GM19239 (cell line): ENCODE measurements at regions not wholly inside any gene's neighbourhood (a gene's known extent, or its start where the extent isn't known, plus 50 kb on each side); places are given as distances from the start of the nearest gene placed in this dataset.

Experiments used
- DNase-seq: peaks from one replicate; pipeline ENCODE4 v3.0.0; 2011; ENCODE audit warnings: low spot score; ENCODE audit not compliant: insufficient read length
- FAIRE-seq: peaks from 2 replicates; lab custom pipeline; 2011; peaks lifted over from hg19 to GRCh38; lab: Jason Lieb, UNC

DNA sequence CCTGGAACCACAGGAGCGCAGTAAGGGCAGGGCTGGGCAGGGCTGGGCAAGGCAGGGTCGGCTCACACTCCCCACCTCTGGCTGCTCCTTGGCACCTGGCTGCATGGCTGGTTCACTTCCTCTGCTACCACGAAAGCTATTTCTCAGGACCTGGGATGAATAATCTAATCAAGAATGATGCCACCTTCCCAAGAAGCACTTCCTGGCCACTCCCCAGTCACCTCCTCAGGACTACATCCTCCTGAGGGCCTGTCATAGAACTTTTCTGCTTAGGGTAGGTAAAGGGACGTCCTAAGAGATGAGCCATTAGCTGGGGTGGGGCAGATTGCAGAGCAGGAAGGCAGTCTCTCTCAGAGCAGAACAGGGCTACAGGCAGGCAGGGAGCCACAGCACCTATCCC is 288.2 kb upstream of the MAP3K1 start:
- no peak for DNase-seq
- FAIRE-seq, result no peak

DNA sequence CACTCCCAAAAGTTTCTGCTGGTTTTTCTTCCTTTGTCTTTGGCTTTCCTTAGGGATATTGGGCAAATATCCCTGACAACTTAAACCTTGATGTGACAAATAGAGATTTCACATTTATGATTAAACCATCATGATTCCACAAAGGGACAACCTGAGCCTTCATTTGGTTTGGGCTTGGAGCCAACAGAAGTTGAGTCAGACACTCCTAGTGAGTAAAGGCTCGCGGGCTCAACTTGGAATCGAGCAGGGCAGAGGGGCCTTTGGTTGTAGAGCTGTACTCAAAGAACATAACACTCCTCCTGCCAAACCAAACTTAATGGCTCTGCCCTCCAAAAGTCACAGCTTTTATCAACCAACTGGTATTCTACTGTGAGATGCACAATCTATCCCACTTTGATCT is 290.2 kb upstream of the MAP3K1 start:
- DNase-seq, result no peak
- no peak for FAIRE-seq

DNA sequence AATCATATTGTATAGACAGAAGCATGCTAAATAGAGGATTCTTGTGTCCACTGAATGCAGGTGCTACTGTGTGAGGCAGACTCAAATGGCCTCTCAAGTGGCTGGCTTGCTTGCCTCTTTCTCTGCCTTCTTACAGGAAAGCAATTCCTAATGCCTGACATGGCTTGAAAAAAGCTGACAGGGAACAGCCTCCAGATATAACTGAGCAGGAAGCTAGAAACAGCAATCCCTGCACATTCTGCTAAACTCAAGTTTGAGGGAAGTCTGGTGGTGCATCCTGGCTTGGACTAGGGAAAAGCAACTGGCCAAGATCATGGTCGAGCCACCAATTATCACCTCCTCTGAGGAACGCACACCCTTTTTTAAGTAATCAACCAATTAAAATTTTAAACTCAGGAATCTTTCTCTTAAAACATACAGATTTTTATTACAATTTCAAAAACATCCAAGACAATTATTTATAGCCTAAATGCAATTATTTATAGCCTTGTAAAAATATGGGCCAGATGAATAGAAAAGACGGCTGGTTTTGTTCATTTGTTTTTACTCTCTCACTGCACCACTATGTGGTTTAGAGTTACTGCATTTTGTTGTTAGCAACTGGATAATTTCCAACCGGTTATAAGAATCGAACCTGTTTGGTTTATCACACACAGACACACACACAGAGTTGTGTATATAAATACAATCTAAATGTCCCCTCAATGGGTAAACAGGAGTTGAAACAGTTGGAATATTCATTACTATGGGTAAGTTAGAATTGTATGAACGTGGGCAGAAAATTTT is 290.9 kb upstream of the ANKRD55 start:
- FAIRE-seq (no peak), DNase-seq (no peak)

DNA sequence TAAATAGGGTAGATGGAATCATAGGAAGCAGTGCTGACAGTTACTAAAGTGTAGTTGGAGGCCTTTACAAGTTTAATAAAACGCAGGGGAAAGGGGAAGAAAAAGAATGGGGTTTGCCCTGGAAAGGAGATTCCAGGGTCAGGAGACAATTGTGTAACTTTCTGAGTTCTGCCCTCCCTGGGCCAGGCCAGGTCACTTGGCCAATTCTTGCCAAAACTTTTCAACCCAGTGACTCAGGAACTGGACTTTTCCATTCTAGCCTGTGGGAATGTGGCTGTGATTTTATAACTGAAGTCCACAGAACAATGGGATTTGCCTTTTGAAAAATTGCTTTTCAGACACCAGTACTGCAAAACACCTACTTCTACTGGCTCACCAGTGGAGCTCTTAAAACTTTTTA is 289.8 kb upstream of the ANKRD55 start:
- DNase-seq (no peak), FAIRE-seq (no peak)

DNA sequence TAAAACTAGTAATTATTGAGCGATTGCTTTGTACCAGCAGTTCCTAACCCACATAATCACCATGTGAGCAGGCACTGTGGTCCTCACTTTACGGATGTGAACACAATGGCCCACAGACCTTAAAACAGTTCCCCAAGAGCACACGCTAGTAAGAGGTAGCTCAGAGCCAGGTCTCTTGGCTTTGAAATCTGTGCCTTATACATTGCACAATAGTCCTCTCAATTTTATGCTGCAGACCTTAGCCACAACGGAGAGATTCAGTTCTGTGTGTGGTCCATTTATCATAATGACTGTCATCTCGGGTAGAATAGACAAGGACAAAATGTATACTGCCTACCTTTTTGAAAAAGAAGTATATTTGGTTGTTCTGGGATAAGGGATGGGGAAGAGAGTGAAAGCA is 289.0 kb upstream of the ANKRD55 start:
- DNase-seq (no peak), FAIRE-seq (no peak)

DNA sequence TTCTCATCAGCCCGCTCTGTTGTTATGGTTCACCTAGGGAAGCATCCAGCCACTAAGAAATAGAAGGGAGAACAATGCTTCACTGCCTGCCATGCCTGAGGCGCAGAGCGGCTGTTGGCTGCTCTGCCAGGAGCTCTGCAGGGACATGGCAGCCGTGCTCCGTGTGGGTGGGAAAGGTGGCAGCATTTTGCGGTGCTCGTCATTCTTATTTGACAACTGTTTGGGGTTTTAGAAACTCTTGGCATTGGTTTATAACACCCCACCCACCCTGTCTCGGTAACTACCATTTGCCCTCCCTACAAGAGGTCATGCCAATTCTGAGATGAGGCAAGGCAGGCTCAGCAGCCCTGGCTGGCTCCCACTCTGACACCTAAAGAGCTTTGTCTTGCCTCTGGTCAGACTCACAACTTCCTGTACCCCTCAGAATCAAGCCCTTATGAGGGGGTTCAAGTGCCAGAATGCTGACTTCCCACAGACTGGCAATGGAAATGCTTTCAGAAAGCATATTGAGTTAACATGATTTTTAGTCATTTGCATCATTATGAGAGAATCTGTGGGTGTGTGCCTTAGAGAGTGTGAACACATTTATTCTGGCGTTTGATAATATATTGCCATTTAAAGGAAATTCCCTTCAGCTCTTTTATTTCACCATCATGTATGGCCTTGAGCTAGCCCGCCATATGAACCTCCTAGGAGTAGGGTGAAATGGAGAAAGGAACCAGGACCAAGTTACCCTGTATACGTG is 288.0 kb upstream of the ANKRD55 start:
- DNase-seq (no peak), FAIRE-seq (no peak)

DNA sequence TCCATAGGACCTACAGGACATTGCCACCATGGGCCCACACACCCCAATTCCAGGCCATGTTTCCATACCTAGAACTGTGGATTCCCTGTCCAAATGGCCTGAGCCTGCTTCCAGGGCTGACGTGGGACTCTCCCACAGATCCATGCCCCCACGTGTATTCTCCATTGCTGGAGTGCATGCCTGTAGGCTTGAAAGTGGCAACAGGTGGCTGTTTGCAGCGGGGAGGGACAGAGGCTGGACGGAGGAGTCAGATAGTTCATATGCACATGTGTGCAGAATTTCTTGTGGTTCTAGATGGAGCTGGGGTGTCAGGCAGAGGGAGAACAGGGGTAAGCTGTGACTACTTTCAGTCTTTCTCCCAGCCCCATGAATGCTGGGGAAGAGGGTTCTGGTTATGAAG is 285.7 kb upstream of the ANKRD55 start:
- FAIRE-seq (no peak), DNase-seq (no peak)

DNA sequence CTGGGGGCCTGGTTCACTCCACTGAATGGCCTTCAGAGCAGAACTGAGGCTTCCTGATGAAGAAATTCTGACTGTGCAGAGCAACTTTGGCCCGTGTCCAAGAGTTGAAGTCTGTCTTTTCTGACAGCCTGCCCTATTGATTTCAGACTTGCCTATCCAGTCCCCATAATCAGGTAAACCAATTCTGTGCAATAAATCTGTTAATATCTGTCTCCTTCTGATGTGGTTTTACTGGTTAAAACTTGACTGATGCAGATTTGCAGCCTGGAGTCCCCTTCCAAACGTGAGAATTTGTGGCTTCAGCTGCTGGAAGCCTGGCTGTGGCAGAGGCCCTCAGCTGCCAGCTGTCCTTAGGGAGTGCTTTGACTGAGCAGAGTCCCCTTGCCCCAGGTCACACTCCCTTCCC is 283.9 kb upstream of the ANKRD55 start:
- FAIRE-seq, result no peak
- no peak for DNase-seq

DNA sequence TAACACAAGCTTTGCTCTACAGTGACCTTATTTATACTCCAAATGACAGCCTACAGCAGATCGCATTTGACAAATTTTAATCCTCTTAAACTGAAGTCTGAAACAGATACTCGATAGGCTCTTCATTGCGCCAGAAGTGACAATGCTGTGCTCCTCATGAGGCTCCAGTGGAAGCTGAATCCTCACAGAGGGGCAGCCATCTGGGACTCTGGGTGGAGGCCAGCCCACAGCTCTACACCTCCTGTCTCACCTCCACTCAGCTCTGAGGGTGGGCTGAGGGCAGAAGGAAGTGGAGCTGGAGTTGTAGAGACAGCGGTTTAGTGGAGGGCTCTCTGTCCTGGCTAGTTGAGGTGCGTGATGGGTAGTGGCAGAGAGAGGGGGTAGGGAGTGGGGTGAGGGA is 283.3 kb upstream of the ANKRD55 start:
- FAIRE-seq (no peak), DNase-seq (no peak)

DNA sequence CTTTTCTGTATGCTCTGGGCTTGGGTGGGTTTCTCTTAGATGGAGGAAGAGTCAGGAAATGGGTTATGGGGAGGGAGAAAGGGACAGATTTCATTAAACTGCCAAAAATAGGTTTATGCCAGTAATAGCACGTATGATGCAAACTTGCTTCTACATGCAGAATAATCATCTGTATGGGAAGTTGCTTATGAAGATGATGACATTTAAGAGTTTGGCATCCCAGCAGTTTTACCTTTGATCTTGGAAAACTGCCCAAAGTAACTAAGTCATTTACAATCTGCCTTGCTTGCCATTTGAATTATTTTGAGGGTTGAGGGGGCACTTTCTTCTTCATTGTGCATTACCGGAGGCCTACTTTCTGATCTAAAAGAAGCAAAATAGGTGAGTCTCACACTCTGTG is 282.9 kb upstream of the ANKRD55 start:
- FAIRE-seq (no peak), DNase-seq (no peak)

DNA sequence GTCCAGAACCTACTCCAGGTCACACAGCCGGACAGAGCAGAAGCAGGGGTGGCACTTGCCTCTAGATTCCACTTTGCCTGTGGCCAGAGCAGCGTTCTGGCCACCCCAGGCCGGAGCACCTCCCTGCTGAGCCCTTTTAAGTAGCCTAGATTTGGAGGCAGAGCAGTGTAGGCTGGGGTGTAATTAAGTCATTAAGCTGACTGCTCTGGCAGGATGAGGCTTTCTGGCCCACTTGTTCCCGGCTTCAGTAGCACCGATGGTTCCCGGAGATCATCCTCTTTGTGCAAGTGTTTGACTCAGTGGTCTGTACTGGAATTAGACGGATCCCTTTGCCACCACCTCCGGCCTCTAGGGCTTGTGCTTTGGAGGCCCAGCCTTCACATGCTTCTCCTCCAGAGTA is 281.9 kb upstream of the ANKRD55 start:
- DNase-seq (no peak), FAIRE-seq (no peak)

DNA sequence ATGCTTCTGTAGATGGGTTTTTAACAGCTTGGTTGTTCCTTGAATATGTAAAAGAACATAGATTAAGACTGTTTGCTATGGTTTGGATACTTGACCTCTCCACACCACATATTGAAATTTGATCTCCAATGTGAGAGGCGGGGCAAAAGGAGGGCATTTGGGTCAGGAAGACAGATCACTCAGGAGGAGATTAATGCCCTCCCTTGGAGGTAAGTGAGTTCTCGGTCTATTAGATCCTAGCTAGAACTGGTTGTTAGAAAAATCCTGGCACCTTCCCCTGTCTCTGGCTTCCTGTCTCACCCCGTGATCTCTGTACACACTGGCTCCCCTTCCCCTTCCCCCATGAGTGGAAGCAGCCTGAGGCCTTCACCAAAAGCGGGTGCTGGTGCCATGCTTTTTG is 281.1 kb upstream of the ANKRD55 start:
- FAIRE-seq (no peak), DNase-seq (no peak)

DNA sequence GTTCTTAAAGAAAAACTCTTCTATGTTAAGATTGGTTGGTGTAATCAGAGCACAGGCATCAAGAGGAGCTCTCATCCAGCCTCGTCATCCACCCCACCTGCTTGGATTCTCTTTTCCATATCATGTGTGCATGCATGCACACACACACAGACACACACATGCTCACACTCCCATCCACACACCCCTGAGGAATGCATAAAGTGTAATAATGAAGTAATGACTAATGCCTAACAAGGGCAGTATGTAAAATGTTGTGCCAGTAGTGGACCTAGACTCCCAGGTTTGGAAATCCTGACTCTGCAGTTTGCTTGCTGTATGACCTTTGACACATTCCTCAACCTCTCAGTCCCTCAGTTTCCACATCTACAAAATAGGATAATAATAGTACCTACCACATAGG is 280.0 kb upstream of the ANKRD55 start:
- FAIRE-seq, result no peak

DNA sequence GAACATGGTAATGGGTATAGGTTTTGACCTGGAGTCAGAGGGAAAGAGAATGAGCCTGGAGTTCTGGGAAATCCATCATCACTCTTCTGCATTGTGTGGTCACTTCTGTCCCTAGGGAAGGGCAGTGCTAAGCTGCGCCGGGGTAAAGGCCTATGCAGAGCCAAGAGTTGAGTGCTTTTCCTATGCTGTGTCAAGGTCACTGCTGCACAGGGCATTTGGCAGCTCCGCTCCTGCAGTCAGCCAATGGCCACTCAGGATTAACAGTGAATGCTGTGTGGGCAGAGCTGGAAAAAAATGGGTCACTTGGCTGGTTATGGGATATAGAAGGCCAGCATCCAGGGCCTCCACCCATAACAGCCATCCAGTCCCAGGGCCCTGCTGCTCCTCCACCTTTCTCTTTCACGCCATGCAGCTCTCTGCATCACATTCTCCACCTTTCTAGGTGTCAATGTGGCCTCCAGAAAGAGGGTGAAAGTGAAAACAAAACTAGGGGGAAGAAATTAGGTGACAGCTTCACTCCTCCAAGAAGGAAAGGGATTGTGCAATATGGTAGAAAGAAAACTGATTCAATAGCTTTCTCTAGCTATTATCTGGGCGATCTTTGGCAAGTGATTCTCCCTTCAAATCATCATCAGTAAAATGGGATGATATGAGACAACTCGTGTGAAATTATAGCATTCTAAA is 279.3 kb upstream of the ANKRD55 start:
- DNase-seq, result no peak
- no peak for FAIRE-seq

More for the DNA sequence above, 280.0 kb upstream of the ANKRD55 start:
- DNase-seq, result no peak

DNA sequence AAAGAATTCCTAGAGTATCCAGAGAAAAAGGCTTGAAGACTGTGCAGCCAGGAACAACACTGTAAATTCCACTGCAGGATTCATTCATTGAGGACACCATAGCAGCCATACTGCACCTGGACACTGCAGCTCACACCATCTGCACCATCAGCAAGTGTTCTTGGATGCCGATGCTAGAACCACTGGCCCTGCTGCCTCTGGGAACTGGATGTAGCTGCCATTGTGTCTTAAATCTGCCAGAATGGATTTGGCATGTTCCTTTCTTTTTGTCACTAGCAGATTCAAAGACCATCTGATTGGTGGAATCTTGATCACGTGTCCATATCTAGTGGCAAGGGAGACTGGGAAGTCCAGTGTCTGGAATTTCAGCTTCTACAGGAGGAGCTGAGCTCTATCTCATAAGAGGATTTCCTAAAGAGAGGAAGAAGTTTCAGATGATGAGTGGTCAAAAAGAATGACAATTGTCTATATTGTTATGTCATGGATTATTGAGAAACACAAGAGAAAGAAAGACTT is 278.3 kb upstream of the ANKRD55 start:
- FAIRE-seq, result no peak
- DNase-seq, result no peak

DNA sequence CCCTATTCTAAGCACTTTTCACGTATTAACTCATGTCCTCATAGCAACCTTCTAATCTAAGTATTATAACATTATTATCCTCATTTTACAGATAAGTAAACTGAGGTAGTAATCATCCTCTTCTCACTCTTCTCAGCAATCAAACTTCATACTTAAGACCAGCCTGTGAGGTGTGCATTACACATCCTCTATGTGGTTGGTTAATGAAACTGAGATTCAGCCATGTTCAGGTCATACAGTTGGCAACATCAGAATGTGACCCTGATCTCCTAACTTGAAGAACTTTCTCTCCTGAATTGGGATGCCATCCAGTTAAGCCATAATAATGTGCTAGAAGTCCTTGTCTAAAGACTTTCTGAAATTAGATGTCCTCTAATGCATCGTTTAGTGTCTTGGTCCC is 275.1 kb upstream of the ANKRD55 start:
- DNase-seq (no peak), FAIRE-seq (no peak)

DNA sequence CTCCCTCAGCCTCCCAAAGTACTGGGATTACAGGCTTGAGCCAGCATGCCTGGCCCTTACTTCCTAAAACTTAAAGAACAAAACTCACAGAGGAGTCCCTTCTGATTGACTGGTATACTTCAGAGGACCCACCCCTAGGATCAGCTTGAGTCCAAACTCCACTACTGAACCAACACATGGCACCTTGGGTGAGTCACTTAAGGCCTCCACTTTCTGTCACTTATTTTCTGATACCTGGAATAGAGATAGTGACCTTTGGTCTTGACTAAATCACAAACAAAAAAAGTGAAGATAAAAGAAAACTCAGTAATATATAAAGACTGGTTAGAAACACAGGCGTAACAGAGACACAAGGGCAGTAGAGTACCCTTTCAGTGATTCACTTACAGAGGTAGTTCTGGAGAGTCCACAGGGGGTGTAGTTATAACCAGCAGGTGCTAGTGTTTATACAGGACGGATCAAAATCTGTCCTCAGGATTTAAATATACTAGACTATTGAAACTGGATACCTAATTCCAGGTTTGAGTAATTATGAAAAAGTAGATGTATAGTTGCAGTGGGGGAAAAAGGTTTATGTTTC is 274.3 kb upstream of the ANKRD55 start:
- DNase-seq (no peak), FAIRE-seq (no peak)

DNA sequence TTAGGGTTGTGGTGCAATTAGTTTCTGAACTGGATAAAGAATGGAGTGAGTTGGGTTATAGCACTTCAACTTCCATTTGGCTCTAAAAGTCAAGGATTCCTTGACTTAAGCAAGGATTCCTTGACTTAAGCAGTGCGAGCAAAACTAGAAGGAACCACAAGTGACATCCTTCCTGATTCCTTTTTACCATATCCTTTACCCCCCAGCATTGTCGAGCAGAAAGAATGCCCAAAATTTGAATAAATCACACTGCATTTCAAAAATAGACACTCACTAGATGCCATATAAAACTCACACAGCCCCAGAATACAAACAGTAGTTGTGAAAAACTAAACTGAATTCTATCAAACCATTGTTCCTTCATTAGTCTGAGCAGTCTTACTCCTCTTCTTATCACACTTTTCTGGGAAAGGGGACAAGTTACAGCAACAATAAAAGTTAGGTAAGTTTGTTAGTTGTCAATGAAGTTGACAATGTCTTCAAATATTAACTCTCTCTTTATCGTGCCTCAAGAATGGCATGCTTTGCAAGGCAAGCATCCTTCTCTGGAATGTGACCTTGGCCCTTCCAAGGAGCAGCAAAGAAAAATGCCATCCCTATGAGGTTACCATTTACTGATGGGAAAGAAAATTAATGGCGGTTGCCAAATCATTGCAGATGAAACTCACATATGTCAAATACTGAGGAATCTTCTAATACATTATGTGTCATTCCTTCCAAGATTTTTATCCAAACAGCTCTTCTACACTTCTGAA is 273.3 kb upstream of the ANKRD55 start:
- no peak for DNase-seq
- FAIRE-seq, result no peak

DNA sequence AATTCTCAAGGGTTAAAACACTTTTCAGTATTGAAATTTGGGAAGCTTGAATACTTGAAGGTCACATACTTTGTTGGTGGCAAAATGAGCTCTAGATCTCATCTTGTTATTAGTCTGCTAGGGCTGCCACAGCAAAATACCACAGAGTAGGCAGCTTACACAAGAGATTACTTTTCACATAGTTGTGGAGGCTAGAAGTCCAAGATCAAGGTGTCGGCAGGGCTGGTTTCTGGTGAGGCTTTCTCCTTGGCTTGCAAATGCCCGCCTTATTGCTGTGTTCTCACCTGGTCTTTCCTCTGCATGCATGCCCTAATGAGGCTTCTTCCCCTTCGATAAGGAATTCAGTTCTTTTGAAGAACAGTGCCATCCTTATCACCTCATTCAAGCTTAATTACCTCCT is 270.8 kb upstream of the ANKRD55 start:
- FAIRE-seq, result no peak

More for the DNA sequence above, 270.8 kb upstream of the ANKRD55 start:
- DNase-seq, result no peak
